Kidney glomerular epithelial cell (primary cell): ENCODE measurements at regions not wholly inside any gene's neighbourhood (a gene's known extent, or its start where the extent isn't known, plus 50 kb on each side); places are given as distances from the start of the nearest gene placed in this dataset.

ENCODE experiments used
- DNase-seq: peaks from one replicate; lab custom pipeline; 2025; lab: John Stamatoyannopoulos, UW

GRCh38 chr1:224505454-224506093, 71.0 kb upstream of the WDR26 start:
- DNase-seq, result no peak

GRCh38 chr1:224506141-224506814, 71.7 kb upstream of the WDR26 start:
- DNase-seq, result no peak

- no peak for DNase-seq
These were observed 73.3 kb upstream of the WDR26 start for GRCh38 chr1:224507771-224508523.

- no peak for DNase-seq
These were observed 75.3 kb upstream of the WDR26 start for GRCh38 chr1:224509907-224510306.

GRCh38 chr1:224510880-224511645, 76.5 kb upstream of the WDR26 start:
- no peak for DNase-seq

GRCh38 chr1:224512600-224513151, 78.1 kb upstream of the WDR26 start:
- DNase-seq, result no peak

GRCh38 chr1:224513383-224513782, 78.8 kb upstream of the WDR26 start:
- no peak for DNase-seq

GRCh38 chr1:224513787-224514209, 79.2 kb upstream of the WDR26 start:
- DNase-seq, result peak; percentile 76

- no peak for DNase-seq
These were observed 82.6 kb upstream of the WDR26 start for GRCh38 chr1:224517171-224517570.

- DNase-seq, result no peak
These were observed 83.9 kb upstream of the WDR26 start for GRCh38 chr1:224518528-224518927.

- DNase-seq, result no peak
These were observed 85.3 kb upstream of the WDR26 start for GRCh38 chr1:224519874-224520273.

- no peak for DNase-seq
These were observed 86.2 kb upstream of the WDR26 start for GRCh38 chr1:224520808-224521207.

- no peak for DNase-seq
These were observed 87.5 kb upstream of the WDR26 start for GRCh38 chr1:224521904-224522734.

- peak; percentile 1 for DNase-seq
These were observed 89.1 kb upstream of the WDR26 start for GRCh38 chr1:224523676-224524075.

- peak; percentile 39 for DNase-seq
These were observed 90.1 kb upstream of the WDR26 start for GRCh38 chr1:224524679-224525078.

- peak; percentile 18 for DNase-seq
These were observed 90.6 kb upstream of the CNIH3 start for GRCh38 chr1:224525411-224526040.

- DNase-seq, result no peak
These were observed 89.3 kb upstream of the CNIH3 start for GRCh38 chr1:224526771-224527170.

- peak; percentile 1 for DNase-seq
These were observed 87.2 kb upstream of the CNIH3 start for GRCh38 chr1:224528900-224529299.

GRCh38 chr1:224529844-224530243, 86.3 kb upstream of the CNIH3 start:
- no peak for DNase-seq

- DNase-seq, result no peak
These were observed 82.6 kb upstream of the CNIH3 start for GRCh38 chr1:224533517-224533916.

GRCh38 chr1:224534731-224535130, 81.4 kb upstream of the CNIH3 start:
- no peak for DNase-seq
